ENCODE measurements at regions not wholly inside any gene's neighbourhood (a gene's known extent, or its start where the extent isn't known, plus 50 kb on each side); places are given as distances from the start of the nearest gene placed in this dataset.

- Histone ChIP-seq H3K18ac (ENCODE audit: low read length) (no peak overlapping the region), H4K8ac (ENCODE audit: low read depth, low read length) (no peak overlapping the region), H2BK5ac (ENCODE audit: low read length) (no peak overlapping the region), H3K79me1 (ENCODE audit: low read length) (no peaks in the 10 kb centered on the region), H3K4ac (ENCODE audit: low read depth, low read length) (no peak overlapping the region), H3K79me2 (ENCODE audit: control insufficient read depth, insufficient read depth, low read length) (no peaks in the 10 kb centered on the region), H3K27ac (ENCODE audit: low read depth, low read length) (no peak overlapping the region), H3K4me3 (ENCODE audit: low read length) (no peak overlapping the region), H3K36me3 (ENCODE audit: control insufficient read depth, insufficient read depth, low read length) (no peaks in the 10 kb centered on the region), H3K23ac (ENCODE audit: low read length) (no peak overlapping the region), H3K4me2 (ENCODE audit: low read length) (no peak overlapping the region), H3K27me3 (ENCODE audit: insufficient read depth, low read length, poor library complexity) (no peaks in the 10 kb centered on the region), H4K5ac (ENCODE audit: low read length) (no peak overlapping the region), H3K9ac (ENCODE audit: low read length) (no peak overlapping the region), H2BK120ac (ENCODE audit: low read depth, low read length) (no peak overlapping the region), H2AK5ac (ENCODE audit: low read length) (no peak overlapping the region), H3K4me1 (ENCODE audit: control insufficient read depth, low read depth, low read length) (no peaks in the 10 kb centered on the region), H3K56ac (ENCODE audit: low read length) (no peak overlapping the region), H2BK15ac (replicated peaks; ENCODE audit: low read depth) (no peak overlapping the region)
- whole genome bisulfite sequencing (ENCODE audit: extremely low coverage, insufficient coverage, low lambda C conversion rate), result no CpG with 5 or more reads among the region's 3 CpGs
- DNase-seq, result no peak
These were observed 820.8 kb downstream of the TDRD15 start for GRCh38 chr2:21944536-21944935.

GRCh38 chr2:21945658-21946057, 821.9 kb downstream of the TDRD15 start:
- Histone ChIP-seq H2AK5ac (ENCODE audit: low read length) (no peak overlapping the region), H3K27ac (ENCODE audit: low read depth, low read length) (no peak overlapping the region), H2BK120ac (ENCODE audit: low read depth, low read length) (no peak overlapping the region), H4K8ac (ENCODE audit: low read depth, low read length) (no peak overlapping the region), H4K5ac (ENCODE audit: low read length) (no peak overlapping the region), H3K4me1 (ENCODE audit: control insufficient read depth, low read depth, low read length) (no peaks in the 10 kb centered on the region), H3K27me3 (ENCODE audit: insufficient read depth, low read length, poor library complexity) (no peaks in the 10 kb centered on the region), H3K4ac (ENCODE audit: low read depth, low read length) (no peak overlapping the region), H3K18ac (ENCODE audit: low read length) (no peak overlapping the region), H3K79me1 (ENCODE audit: low read length) (no peaks in the 10 kb centered on the region), H3K4me2 (ENCODE audit: low read length) (no peak overlapping the region), H3K56ac (ENCODE audit: low read length) (no peak overlapping the region), H2BK5ac (ENCODE audit: low read length) (no peak overlapping the region), H3K9ac (ENCODE audit: low read length) (no peak overlapping the region), H2BK15ac (replicated peaks; ENCODE audit: low read depth) (no peak overlapping the region), H3K23ac (ENCODE audit: low read length) (no peak overlapping the region), H3K36me3 (ENCODE audit: control insufficient read depth, insufficient read depth, low read length) (no peaks in the 10 kb centered on the region), H3K4me3 (ENCODE audit: low read length) (no peak overlapping the region), H3K79me2 (ENCODE audit: control insufficient read depth, insufficient read depth, low read length) (no peaks in the 10 kb centered on the region)
- DNase-seq, result no peak
- WGBS (ENCODE audit: extremely low coverage, insufficient coverage, low lambda C conversion rate), result no CpG with 5 or more reads among the region's 3 CpGs

GRCh38 chr2:21947046-21947445, 823.3 kb downstream of the TDRD15 start:
- Histone ChIP-seq H3K4me1 (ENCODE audit: control insufficient read depth, low read depth, low read length) (no peaks in the 10 kb centered on the region), H3K4me3 (ENCODE audit: low read length) (no peak overlapping the region), H3K79me1 (ENCODE audit: low read length) (no peaks in the 10 kb centered on the region), H3K18ac (ENCODE audit: low read length) (no peak overlapping the region), H2AK5ac (ENCODE audit: low read length) (no peak overlapping the region), H3K4ac (ENCODE audit: low read depth, low read length) (no peak overlapping the region), H2BK5ac (ENCODE audit: low read length) (no peak overlapping the region), H3K27ac (ENCODE audit: low read depth, low read length) (no peak overlapping the region), H4K8ac (ENCODE audit: low read depth, low read length) (no peak overlapping the region), H3K4me2 (ENCODE audit: low read length) (no peak overlapping the region), H3K79me2 (ENCODE audit: control insufficient read depth, insufficient read depth, low read length) (no peaks in the 10 kb centered on the region), H3K23ac (ENCODE audit: low read length) (no peak overlapping the region), H2BK15ac (replicated peaks; ENCODE audit: low read depth) (no peak overlapping the region), H3K9ac (ENCODE audit: low read length) (no peak overlapping the region), H3K27me3 (ENCODE audit: insufficient read depth, low read length, poor library complexity) (no peaks in the 10 kb centered on the region), H3K36me3 (ENCODE audit: control insufficient read depth, insufficient read depth, low read length) (no peaks in the 10 kb centered on the region), H2BK120ac (ENCODE audit: low read depth, low read length) (no peak overlapping the region), H4K5ac (ENCODE audit: low read length) (no peak overlapping the region), H3K56ac (ENCODE audit: low read length) (no peak overlapping the region)
- no peak for DNase-seq
- no CpG with 5 or more reads among the region's 6 CpGs for WGBS (ENCODE audit: extremely low coverage, insufficient coverage, low lambda C conversion rate)

- Histone ChIP-seq H3K27ac (ENCODE audit: low read depth, low read length) (no peak overlapping the region), H3K4me1 (ENCODE audit: control insufficient read depth, low read depth, low read length) (no peaks in the 10 kb centered on the region), H2BK120ac (ENCODE audit: low read depth, low read length) (no peak overlapping the region), H3K79me1 (ENCODE audit: low read length) (no peaks in the 10 kb centered on the region), H4K5ac (ENCODE audit: low read length) (no peak overlapping the region), H3K23ac (ENCODE audit: low read length) (no peak overlapping the region), H4K8ac (ENCODE audit: low read depth, low read length) (no peak overlapping the region), H3K4ac (ENCODE audit: low read depth, low read length) (no peak overlapping the region), H2AK5ac (ENCODE audit: low read length) (no peak overlapping the region), H3K56ac (ENCODE audit: low read length) (no peak overlapping the region), H3K18ac (ENCODE audit: low read length) (no peak overlapping the region), H3K79me2 (ENCODE audit: control insufficient read depth, insufficient read depth, low read length) (no peaks in the 10 kb centered on the region), H3K36me3 (ENCODE audit: control insufficient read depth, insufficient read depth, low read length) (no peaks in the 10 kb centered on the region), H3K4me2 (ENCODE audit: low read length) (no peak overlapping the region), H3K4me3 (ENCODE audit: low read length) (no peak overlapping the region), H2BK15ac (replicated peaks; ENCODE audit: low read depth) (no peak overlapping the region), H3K27me3 (ENCODE audit: insufficient read depth, low read length, poor library complexity) (no peaks in the 10 kb centered on the region), H3K9ac (ENCODE audit: low read length) (no peak overlapping the region), H2BK5ac (ENCODE audit: low read length) (no peak overlapping the region)
- WGBS (ENCODE audit: extremely low coverage, insufficient coverage, low lambda C conversion rate), result no CpG with 5 or more reads among the region's 5 CpGs
- DNase-seq, result no peak
These were observed 842.4 kb downstream of the TDRD15 start for GRCh38 chr2:21966139-21966538.

- H2BK120ac ChIP-seq (ENCODE audit: low read depth, low read length), result no peak overlapping the region
- no peak overlapping the region for H2BK15ac ChIP-seq (replicated peaks; ENCODE audit: low read depth)
- no peak overlapping the region for H2AK5ac ChIP-seq (ENCODE audit: low read length)
- no peak overlapping the region for H3K27ac ChIP-seq (ENCODE audit: low read depth, low read length)
- no peak overlapping the region for H3K4me3 ChIP-seq (ENCODE audit: low read length)
- no peak overlapping the region for H3K4me2 ChIP-seq (ENCODE audit: low read length)
- H3K79me1 ChIP-seq (ENCODE audit: low read length), result no peaks in the 10 kb centered on the region
- H3K9ac ChIP-seq (ENCODE audit: low read length), result no peak overlapping the region
- no CpG with 5 or more reads among the region's 2 CpGs for WGBS (ENCODE audit: extremely low coverage, insufficient coverage, low lambda C conversion rate)
- H4K5ac ChIP-seq (ENCODE audit: low read length), result no peak overlapping the region
- H3K18ac ChIP-seq (ENCODE audit: low read length), result no peak overlapping the region
- H3K36me3 ChIP-seq (ENCODE audit: control insufficient read depth, insufficient read depth, low read length), result no peaks in the 10 kb centered on the region
- H3K23ac ChIP-seq (ENCODE audit: low read length), result no peak overlapping the region
- H3K79me2 ChIP-seq (ENCODE audit: control insufficient read depth, insufficient read depth, low read length), result no peaks in the 10 kb centered on the region
- no peak for DNase-seq
- no peaks in the 10 kb centered on the region for H3K27me3 ChIP-seq (ENCODE audit: insufficient read depth, low read length, poor library complexity)
- no peak overlapping the region for H3K56ac ChIP-seq (ENCODE audit: low read length)
- H2BK5ac ChIP-seq (ENCODE audit: low read length), result no peak overlapping the region
- no peak overlapping the region for H4K8ac ChIP-seq (ENCODE audit: low read depth, low read length)
- no peaks in the 10 kb centered on the region for H3K4me1 ChIP-seq (ENCODE audit: control insufficient read depth, low read depth, low read length)
- H3K4ac ChIP-seq (ENCODE audit: low read depth, low read length), result no peak overlapping the region
These were observed 847.2 kb downstream of the TDRD15 start for GRCh38 chr2:21970971-21971370.

- H3K18ac ChIP-seq (ENCODE audit: low read length), result no peak overlapping the region
These were observed 848.8 kb downstream of the TDRD15 start for GRCh38 chr2:21972586-21972985.

More at GRCh38 chr2:21972586-21972985, 848.8 kb downstream of the TDRD15 start:
- Histone ChIP-seq H3K56ac (ENCODE audit: low read length) (no peak overlapping the region), H4K5ac (ENCODE audit: low read length) (no peak overlapping the region), H3K36me3 (ENCODE audit: control insufficient read depth, insufficient read depth, low read length) (no peaks in the 10 kb centered on the region), H2BK15ac (replicated peaks; ENCODE audit: low read depth) (no peak overlapping the region), H2BK120ac (ENCODE audit: low read depth, low read length) (no peak overlapping the region), H3K4me2 (ENCODE audit: low read length) (no peak overlapping the region), H2BK5ac (ENCODE audit: low read length) (no peak overlapping the region), H3K4me3 (ENCODE audit: low read length) (no peak overlapping the region), H3K79me2 (ENCODE audit: control insufficient read depth, insufficient read depth, low read length) (no peaks in the 10 kb centered on the region), H3K4me1 (ENCODE audit: control insufficient read depth, low read depth, low read length) (no peaks in the 10 kb centered on the region), H4K8ac (ENCODE audit: low read depth, low read length) (no peak overlapping the region), H3K79me1 (ENCODE audit: low read length) (no peaks in the 10 kb centered on the region), H3K4ac (ENCODE audit: low read depth, low read length) (no peak overlapping the region), H3K27ac (ENCODE audit: low read depth, low read length) (no peak overlapping the region), H3K9ac (ENCODE audit: low read length) (no peak overlapping the region), H3K27me3 (ENCODE audit: insufficient read depth, low read length, poor library complexity) (no peaks in the 10 kb centered on the region), H3K23ac (ENCODE audit: low read length) (no peak overlapping the region), H2AK5ac (ENCODE audit: low read length) (no peak overlapping the region)
- 100% methylated on average over 1 of the region's 4 CpGs for WGBS (ENCODE audit: extremely low coverage, insufficient coverage, low lambda C conversion rate)
- peak; percentile 16 for DNase-seq
